Nephron (organoid): ENCODE measurements at regions not wholly inside any gene's neighbourhood (a gene's known extent, or its start where the extent isn't known, plus 50 kb on each side); places are given as distances from the start of the nearest gene placed in this dataset.
A peak's percentile ranks its signal among the peaks of the same experiment; 100 is the strongest.

Source experiments
- H3K27ac Mint-ChIP-seq, 3 experiments: 2 replicates each; pipeline ENCODE4 v1.8.0; 2020; ENCODE audit warnings: mixed read lengths in 3 of 3, mild to moderate bottlenecking in 2 of 3, moderate library complexity in 1 of 3
- H3K27me3 Mint-ChIP-seq: 2 replicates; pipeline ENCODE4 v1.8.0; 2021; ENCODE audit warnings: low read depth, mild to moderate bottlenecking, moderate library complexity, mixed read lengths
- H3K36me3 Mint-ChIP-seq: 2 replicates; pipeline ENCODE4 v1.8.0; 2020; ENCODE audit warnings: low read depth, mixed read lengths
- H3K4me1 Mint-ChIP-seq: 2 replicates; pipeline ENCODE4 v1.8.0; 2020; ENCODE audit warnings: mixed read lengths
- H3K4me3 Mint-ChIP-seq, 3 experiments: 2 replicates each; pipeline ENCODE4 v1.8.0; 2020; ENCODE audit warnings: mild to moderate bottlenecking in 3 of 3, mixed read lengths in 3 of 3, moderate library complexity in 2 of 3
- H3K9me3 Mint-ChIP-seq: 2 replicates; pipeline ENCODE4 v1.8.0; 2020; ENCODE audit warnings: mixed read lengths
- TF ChIP-seq, protein P1 (sequence below), 3 experiments: fragments of 200-600 bp; sonication (generic); IDR thresholded peaks; one replicate each; pipeline ENCODE4 v1.5.0; 2021; ENCODE audit warnings: antibody characterized with exemption in 3 of 3; ENCODE audit not compliant: unreplicated experiment in 3 of 3

DNA sequence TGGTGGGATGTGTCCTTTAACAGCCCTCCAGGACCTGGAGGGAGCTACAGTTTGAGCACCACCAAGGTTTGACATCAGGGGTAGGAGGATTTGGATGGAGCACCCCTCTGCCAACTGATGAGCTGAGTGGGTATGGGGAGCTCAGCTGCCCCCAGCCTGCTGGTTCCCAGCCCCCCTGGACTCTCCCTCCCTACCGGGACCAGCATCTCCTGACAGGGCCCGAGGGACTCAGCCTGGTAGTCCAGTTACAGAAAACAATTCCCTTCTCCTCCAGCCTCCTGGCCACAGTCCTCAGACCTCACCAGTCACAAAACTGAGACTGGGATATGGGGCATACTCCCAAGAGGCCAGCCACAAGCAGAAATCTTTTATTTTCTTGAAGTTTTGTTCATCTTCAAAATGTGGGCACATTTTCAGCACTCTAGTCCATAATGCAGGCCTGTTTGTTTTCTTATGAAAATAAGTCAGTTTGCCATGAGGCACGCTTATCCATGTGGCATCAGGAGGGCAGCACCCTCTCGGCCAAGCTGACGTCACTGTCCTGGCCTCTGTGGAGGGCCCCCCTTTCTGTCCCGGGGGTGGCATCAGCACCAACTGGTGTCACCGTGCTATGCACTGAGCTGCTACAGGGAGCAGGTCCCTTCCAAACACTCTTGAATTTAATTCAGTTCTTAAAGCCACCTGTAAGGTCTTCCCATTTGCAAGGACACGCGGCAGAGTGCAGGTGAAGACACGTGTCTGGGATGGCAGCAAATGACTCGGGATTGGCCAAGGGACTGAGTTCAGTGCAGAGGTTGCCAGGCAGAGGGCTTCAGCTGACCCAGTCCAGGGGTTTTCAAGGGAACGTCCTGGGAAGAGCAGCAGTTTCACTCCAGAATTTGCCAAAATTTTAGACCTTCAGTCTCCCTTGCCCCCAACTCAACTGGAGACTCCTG, 187.6 kb downstream of the GADD45G start:
- H3K27ac Mint-ChIP-seq = no peak overlapping the region
- H3K36me3 Mint-ChIP-seq = no peaks in the 10 kb centered on the region
- peaks cover 6% of the 10 kb centered on the region for H3K4me1 Mint-ChIP-seq
- TF ChIP-seq, protein P1, sequence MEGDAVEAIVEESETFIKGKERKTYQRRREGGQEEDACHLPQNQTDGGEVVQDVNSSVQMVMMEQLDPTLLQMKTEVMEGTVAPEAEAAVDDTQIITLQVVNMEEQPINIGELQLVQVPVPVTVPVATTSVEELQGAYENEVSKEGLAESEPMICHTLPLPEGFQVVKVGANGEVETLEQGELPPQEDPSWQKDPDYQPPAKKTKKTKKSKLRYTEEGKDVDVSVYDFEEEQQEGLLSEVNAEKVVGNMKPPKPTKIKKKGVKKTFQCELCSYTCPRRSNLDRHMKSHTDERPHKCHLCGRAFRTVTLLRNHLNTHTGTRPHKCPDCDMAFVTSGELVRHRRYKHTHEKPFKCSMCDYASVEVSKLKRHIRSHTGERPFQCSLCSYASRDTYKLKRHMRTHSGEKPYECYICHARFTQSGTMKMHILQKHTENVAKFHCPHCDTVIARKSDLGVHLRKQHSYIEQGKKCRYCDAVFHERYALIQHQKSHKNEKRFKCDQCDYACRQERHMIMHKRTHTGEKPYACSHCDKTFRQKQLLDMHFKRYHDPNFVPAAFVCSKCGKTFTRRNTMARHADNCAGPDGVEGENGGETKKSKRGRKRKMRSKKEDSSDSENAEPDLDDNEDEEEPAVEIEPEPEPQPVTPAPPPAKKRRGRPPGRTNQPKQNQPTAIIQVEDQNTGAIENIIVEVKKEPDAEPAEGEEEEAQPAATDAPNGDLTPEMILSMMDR (IDR thresholded peaks at IDR 0.05; ENCODE audit: unreplicated experiment in 3 of 3) = no peak
- peaks cover 14% of the 10 kb centered on the region for H3K27me3 Mint-ChIP-seq
- H3K9me3 Mint-ChIP-seq = peaks cover 6% of the 10 kb centered on the region
- no peak overlapping the region for H3K4me3 Mint-ChIP-seq

DNA sequence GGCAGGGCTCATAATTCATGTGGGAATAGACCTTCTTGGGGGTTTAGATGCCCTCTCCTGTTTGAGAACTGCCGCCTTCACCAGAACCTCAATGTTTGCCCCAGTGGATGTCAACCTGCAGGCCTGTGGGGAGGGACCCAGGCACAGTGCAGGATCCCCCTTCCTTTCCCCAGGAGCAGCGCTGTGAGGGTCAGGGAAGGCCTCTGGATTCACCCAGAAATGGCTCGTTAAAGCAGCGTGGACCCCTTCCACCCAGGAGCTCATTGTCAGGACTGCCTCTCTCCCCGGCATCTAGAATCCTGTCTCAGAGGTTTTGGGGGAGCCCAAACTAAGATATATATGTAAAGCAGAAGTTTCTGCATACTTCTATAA, 188.3 kb downstream of the GADD45G start:
- TF ChIP-seq, protein P1 (IDR thresholded peaks at IDR 0.05; ENCODE audit: unreplicated experiment in 3 of 3) = no peak
- Mint-ChIP-seq H3K27ac (no peak overlapping the region), H3K36me3 (no peaks in the 10 kb centered on the region), H3K27me3 (peaks cover 14% of the 10 kb centered on the region), H3K4me1 (peaks cover 12% of the 10 kb centered on the region), H3K4me3 (no peak overlapping the region), H3K9me3 (peaks cover 3% of the 10 kb centered on the region)

DNA sequence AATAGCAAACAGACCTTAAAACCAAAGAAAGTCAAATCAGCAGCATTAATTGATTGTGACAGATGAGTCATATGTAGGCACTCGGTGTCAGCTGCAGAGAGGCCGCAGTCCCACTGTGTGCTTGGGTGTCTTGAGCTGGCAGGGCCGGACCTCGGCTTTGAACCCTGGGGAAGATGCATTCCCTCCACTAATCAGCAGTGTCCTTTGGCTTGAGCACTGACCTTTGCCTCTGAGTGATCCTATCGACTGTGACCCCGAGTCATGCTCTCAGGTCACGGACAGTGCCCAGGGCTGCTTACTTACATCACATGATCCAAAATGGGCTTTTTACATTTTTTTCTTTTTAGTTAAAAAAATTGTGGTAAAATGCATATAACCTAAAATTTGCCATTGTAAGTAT, 188.7 kb downstream of the GADD45G start:
- H3K27me3 Mint-ChIP-seq = peaks cover 15% of the 10 kb centered on the region
- no peak overlapping the region for H3K4me3 Mint-ChIP-seq
- peaks cover 3% of the 10 kb centered on the region for H3K9me3 Mint-ChIP-seq
- H3K27ac Mint-ChIP-seq = no peak overlapping the region
- H3K4me1 Mint-ChIP-seq = peaks cover 15% of the 10 kb centered on the region
- no peaks in the 10 kb centered on the region for H3K36me3 Mint-ChIP-seq
- TF ChIP-seq, protein P1 (IDR thresholded peaks at IDR 0.05; ENCODE audit: unreplicated experiment in 3 of 3) = no peak

DNA sequence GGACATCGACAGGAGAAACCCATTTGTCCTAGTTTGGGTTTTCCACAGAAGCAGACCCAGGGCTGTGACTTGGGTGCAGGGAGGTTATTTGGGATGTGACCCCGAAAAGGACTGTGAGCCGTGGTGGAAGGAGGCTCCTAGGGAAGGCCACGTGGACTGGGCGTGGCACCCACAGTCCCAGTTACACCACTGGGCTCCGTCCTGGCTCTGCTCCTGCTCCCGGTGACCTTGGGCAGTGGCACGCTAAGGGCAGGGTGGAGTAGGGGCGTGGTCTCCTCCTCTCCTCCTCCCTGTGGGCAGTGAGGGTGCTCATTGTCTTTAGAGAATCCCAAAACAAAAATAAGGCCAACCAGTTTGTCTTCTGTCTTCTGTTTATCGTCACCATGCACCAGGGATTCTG, 190.1 kb downstream of the GADD45G start:
- Mint-ChIP-seq H3K27ac (peak overlapping the region in 1 of 3 experiments; percentile 60), H3K27me3 (peaks cover 25% of the 10 kb centered on the region), H3K4me3 (no peak overlapping the region), H3K4me1 (peaks cover 27% of the 10 kb centered on the region), H3K36me3 (no peaks in the 10 kb centered on the region), H3K9me3 (peaks cover 3% of the 10 kb centered on the region)
- TF ChIP-seq, protein P1 (IDR thresholded peaks at IDR 0.05; ENCODE audit: unreplicated experiment in 3 of 3) = no peak

DNA sequence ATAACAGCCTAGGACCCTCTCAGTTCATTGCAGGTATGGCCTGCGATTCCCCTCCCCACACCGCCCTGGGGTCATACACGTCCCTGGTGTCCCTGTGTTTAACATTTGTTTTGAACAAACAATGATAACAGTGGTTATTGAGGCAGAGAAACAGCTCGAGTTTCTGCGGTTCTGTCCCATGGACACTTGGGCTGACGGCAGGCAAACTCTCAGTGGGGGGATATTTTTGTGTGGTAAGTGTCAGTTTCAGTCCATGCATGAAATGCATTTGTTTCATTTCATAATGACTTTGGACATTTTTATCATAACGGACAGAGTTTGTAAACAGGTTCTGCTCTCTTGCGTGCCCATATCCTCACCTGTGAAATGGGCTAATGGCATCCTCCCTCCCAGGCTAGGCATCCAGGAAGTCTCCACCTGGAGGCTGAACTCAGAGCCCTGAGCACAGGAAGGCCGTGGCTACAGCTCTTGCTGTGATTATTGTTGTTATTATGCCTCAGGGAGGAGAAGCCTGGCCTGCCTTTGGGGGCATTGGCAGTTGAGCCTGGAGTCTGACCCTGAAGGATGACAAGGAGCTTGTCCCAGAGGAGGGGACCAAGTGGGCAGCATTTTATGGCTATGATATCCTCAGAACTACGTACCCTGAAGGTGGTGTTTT, 190.9 kb downstream of the GADD45G start:
- Mint-ChIP-seq H3K9me3 (peaks cover 2% of the 10 kb centered on the region), H3K27me3 (peaks cover 30% of the 10 kb centered on the region), H3K27ac (peak overlapping the region in 1 of 3 experiments; percentile 60), H3K4me1 (peaks cover 27% of the 10 kb centered on the region), H3K4me3 (no peak overlapping the region), H3K36me3 (no peaks in the 10 kb centered on the region)
- TF ChIP-seq, protein P1 (IDR thresholded peaks at IDR 0.05; ENCODE audit: unreplicated experiment in 3 of 3) = no peak
